Cardiac muscle cell (in vitro differentiated cells and primary cell): ENCODE measurements at regions not wholly inside any gene's neighbourhood (a gene's known extent, or its start where the extent isn't known, plus 50 kb on each side); places are given as distances from the start of the nearest gene placed in this dataset.

Experiments used
- DNase-seq, 2 donors: peaks; one replicate each; pipeline versions ENCODE4 v3.0.0 to v3.0.0-alpha.2; 2010 to 2017; ENCODE audit warnings: low read depth in 1 of 2, low spot score in 1 of 2
- H3K27ac ChIP-seq: fragments of 200-600 bp; sonication (generic); 2 replicates; pipeline ENCODE4 v1.5.1; 2016
- H3K27me3 ChIP-seq: fragments of 200-600 bp; sonication (generic); 2 replicates; pipeline ENCODE4 v1.6.0; 2016; ENCODE audit warnings: control low read depth
- H3K36me3 ChIP-seq: fragments of 200-600 bp; sonication (generic); 2 replicates; pipeline ENCODE4 v1.5.1; 2016; ENCODE audit warnings: control low read depth
- H3K4me1 ChIP-seq: fragments of 200-600 bp; sonication (generic); 2 replicates; pipeline ENCODE4 v1.8.1; 2017; ENCODE audit warnings: low read depth, mild to moderate bottlenecking, mixed run types
- H3K4me3 ChIP-seq: fragments of 200-600 bp; sonication (generic); 2 replicates; pipeline ENCODE4 v1.5.1; 2016; ENCODE audit warnings: mild to moderate bottlenecking
- H3K9me3 ChIP-seq: fragments of 200-600 bp; sonication (generic); 2 replicates; pipeline ENCODE4 v1.5.1; 2017; ENCODE audit warnings: low read depth, mild to moderate bottlenecking, control low read depth
- TF ChIP-seq, protein P1 (sequence below): IDR thresholded peaks from 2 replicates; pipeline ENCODE4 v1.5.1; 2012; ENCODE audit warnings: low read depth, mild to moderate bottlenecking, low read length

DNA sequence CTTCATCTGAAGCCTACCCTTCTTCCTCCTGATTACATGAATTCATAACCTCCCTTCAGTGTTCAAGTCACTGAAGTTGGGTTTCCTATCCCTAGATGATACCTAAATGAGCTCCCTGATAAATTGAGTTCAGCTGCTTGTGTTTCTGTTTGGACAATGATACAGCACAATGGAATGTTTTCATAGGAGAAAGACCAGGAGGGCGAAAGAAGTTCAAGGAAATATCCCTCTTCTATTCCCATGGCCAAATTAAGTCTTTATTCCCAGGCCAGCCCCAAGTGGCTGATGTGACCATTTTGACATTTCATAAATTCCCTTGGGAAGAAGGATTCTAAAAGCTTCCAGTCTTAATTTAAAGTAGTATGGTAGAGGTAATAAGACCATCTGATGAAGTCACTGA, 555.8 kb upstream of the CLINT1 start:
- Histone ChIP-seq H3K4me1 (no peaks in the 10 kb centered on the region), H3K36me3 (no peaks in the 10 kb centered on the region), H3K27ac (no peak overlapping the region), H3K4me3 (no peak overlapping the region), H3K27me3 (no peaks in the 10 kb centered on the region), H3K9me3 (no peaks in the 10 kb centered on the region)
- TF ChIP-seq, protein P1, sequence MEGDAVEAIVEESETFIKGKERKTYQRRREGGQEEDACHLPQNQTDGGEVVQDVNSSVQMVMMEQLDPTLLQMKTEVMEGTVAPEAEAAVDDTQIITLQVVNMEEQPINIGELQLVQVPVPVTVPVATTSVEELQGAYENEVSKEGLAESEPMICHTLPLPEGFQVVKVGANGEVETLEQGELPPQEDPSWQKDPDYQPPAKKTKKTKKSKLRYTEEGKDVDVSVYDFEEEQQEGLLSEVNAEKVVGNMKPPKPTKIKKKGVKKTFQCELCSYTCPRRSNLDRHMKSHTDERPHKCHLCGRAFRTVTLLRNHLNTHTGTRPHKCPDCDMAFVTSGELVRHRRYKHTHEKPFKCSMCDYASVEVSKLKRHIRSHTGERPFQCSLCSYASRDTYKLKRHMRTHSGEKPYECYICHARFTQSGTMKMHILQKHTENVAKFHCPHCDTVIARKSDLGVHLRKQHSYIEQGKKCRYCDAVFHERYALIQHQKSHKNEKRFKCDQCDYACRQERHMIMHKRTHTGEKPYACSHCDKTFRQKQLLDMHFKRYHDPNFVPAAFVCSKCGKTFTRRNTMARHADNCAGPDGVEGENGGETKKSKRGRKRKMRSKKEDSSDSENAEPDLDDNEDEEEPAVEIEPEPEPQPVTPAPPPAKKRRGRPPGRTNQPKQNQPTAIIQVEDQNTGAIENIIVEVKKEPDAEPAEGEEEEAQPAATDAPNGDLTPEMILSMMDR: no peak
- peak in 1 of 2 donors; percentile 72 for DNase-seq

DNA sequence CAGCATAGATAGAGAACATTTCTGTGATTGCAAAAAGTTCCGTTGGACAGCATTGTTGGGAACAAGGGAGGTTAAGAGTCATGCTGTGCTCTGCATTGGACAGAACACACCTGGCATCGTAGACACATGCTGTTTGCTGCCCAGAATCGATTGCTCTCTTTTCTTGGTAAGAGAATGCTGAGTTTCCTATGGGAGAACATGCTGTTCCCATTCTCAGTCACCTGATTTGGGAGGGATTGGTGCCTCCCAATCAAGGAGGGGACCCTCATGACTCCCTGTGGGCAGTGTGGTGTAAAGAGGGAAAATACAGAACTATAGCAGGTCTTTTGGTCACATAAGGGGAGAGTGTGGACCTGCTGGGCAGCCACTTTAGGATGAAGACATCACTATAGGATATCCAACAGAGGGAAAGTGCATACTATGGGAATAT, 555.4 kb upstream of the CLINT1 start:
- Histone ChIP-seq H3K27ac (no peak overlapping the region), H3K36me3 (no peaks in the 10 kb centered on the region), H3K4me1 (no peaks in the 10 kb centered on the region), H3K4me3 (no peak overlapping the region), H3K27me3 (no peaks in the 10 kb centered on the region), H3K9me3 (no peaks in the 10 kb centered on the region)
- peak in 1 of 2 donors; percentile 21 for DNase-seq
- TF ChIP-seq, protein P1: no peak

DNA sequence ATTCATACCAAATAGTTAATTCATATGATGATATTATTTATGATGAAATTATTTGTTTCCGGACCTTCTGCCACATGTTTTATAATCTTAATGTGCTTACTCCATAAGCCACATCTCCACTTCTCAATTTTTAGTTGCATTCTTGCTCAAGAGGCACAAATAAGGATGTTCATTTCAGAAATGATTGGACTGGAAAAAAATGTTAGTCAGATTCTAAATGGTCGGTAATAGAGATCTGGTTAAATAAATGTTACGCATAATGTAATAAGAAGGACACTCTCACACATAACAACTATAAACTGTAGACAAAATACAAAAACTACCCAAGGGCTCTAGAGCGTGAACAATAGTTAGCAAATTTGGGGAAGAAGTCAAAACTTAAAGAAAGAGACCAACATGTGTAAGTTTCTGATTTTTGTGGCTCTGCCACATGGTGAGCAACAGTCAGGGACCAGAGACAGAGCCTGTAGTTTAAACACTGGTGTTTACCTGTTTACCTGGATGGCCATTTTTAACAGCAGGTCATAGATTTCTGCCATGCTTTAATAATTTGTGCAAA, 554.3 kb upstream of the CLINT1 start:
- Histone ChIP-seq H3K4me1 (no peaks in the 10 kb centered on the region), H3K27ac (no peak overlapping the region), H3K27me3 (no peaks in the 10 kb centered on the region), H3K36me3 (no peaks in the 10 kb centered on the region), H3K4me3 (no peak overlapping the region), H3K9me3 (no peaks in the 10 kb centered on the region)
- TF ChIP-seq, protein P1: no peak
- no peak for DNase-seq

DNA sequence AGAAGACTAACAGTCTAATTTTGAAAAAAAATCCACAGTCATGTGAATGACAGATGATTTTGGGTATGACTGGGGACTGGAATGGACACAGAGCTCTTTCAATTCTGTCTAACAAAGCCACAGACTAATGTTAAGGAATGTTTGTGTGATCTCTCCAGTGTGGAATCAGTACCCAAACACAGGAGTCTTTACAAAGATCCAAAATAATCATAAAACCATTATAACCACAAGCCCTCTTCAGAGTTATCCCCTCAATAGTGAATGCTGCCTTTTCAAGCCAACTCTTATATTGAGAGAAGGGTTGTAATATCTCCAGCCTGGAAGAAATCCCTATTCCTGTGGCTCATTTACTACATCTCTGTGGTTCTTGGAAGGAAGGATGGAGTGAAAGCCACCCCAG, 552.0 kb upstream of the CLINT1 start:
- Histone ChIP-seq H3K9me3 (no peaks in the 10 kb centered on the region), H3K4me1 (no peaks in the 10 kb centered on the region), H3K27me3 (no peaks in the 10 kb centered on the region), H3K27ac (no peak overlapping the region), H3K36me3 (no peaks in the 10 kb centered on the region), H3K4me3 (no peak overlapping the region)
- peak in 1 of 2 donors; percentile 36 for DNase-seq
- TF ChIP-seq, protein P1: no peak

DNA sequence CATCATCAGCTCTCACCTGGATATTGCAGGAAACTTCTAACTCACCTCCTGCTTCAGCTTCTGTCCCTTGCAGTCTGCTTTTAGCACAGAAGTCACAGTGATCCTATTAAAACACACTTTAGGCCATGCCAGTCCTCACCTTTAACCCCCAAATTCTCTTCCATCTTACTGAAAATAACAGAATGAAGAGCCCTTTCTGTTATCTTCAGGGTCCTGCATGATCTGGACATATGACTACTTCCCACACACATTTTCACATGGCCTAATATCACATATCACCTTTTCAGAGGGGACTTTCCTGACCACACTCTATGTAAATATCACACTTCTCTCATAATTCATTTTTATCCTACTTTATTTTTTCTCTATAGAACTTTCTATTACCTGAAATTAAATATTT, 550.6 kb upstream of the CLINT1 start:
- TF ChIP-seq, protein P1: no peak
- no peaks in the 10 kb centered on the region for H3K9me3 ChIP-seq
- H3K27ac ChIP-seq: no peak overlapping the region
- no peak for DNase-seq
- H3K4me3 ChIP-seq: no peak overlapping the region
- H3K36me3 ChIP-seq: no peaks in the 10 kb centered on the region
- no peaks in the 10 kb centered on the region for H3K27me3 ChIP-seq
- H3K4me1 ChIP-seq: no peaks in the 10 kb centered on the region

DNA sequence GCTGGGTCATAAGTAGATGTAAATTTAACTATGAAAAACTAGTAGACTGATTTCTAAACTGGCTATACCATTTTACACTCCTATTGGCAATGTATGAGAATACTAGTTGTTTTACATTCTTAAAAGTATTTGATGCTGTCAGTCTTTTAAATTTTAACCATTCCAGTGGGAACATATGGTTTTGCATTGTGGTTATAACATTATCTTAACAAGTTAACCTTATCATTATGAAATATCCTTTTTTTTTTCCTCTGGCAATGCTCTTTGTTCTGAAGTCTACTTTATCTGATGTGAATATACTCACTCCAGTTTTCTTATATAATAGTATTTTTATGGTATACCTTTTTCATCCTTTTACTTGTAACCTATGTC, 548.9 kb upstream of the CLINT1 start:
- Histone ChIP-seq H3K27ac (no peak overlapping the region), H3K4me3 (no peak overlapping the region), H3K4me1 (no peaks in the 10 kb centered on the region), H3K9me3 (no peaks in the 10 kb centered on the region), H3K27me3 (no peaks in the 10 kb centered on the region), H3K36me3 (no peaks in the 10 kb centered on the region)
- DNase-seq: peak in 1 of 2 donors; percentile 45
- TF ChIP-seq, protein P1: no peak
